Spleen (tissue), 7 donors: ENCODE measurements at regions not wholly inside any gene's neighbourhood (a gene's known extent, or its start where the extent isn't known, plus 50 kb on each side); places are given as distances from the start of the nearest gene placed in this dataset.

Source experiments
- CTCF ChIP-seq, 11 experiments: fragments of 200-600 bp in 7 of 11; fragments of 450-650 bp in 4 of 11; sonication (generic) in 4 of 11; IDR thresholded peaks in 8 of 11; conservative IDR thresholded peaks in 3 of 11; 1 replicate in 7 of 11; 2 replicates in 4 of 11; pipeline versions ENCODE4 v1.4.0 to v1.8.0; 2016 to 2021; ENCODE audit warnings: antibody characterized with exemption in 11 of 11, inconsistent platforms in 4 of 11, mild to moderate bottlenecking in 1 of 11
- POLR2A ChIP-seq, 3 donors: fragments of 450-650 bp; IDR thresholded peaks; one replicate each; pipeline ENCODE4 v1.5.1; 2017; ENCODE audit warnings: antibody characterized with exemption in 3 of 3, mild to moderate bottlenecking in 1 of 3
- POLR2AphosphoS5 ChIP-seq, 3 donors: sonication (generic); formaldehyde crosslinking; IDR thresholded peaks; one replicate each; pipeline ENCODE4 v1.5.1; 2017; ENCODE audit warnings: antibody characterized with exemption in 3 of 3
- donor health status: DM: no; HTN: no; CAD: no; lungs with moderate emphysema.
- donor health status: DM: no; HTN: no; CAD: no.
- donor health status: DM: no; HTN: no; CAD: no.

GRCh38 chr3:72233571-72233970 lies 448.6 kb upstream of the PROK2 start:
- TF ChIP-seq CTCF (IDR thresholded peaks at IDR 0.05 in 8 of 11, conservative IDR thresholded peaks at IDR 0.05 in 3 of 11), result no peak
- no peak for TF ChIP-seq POLR2A (IDR thresholded peaks at IDR 0.05)
- TF ChIP-seq POLR2AphosphoS5 (IDR thresholded peaks at IDR 0.05), result no peak
